ENCODE measurements at regions not wholly inside any gene's neighbourhood (a gene's known extent, or its start where the extent isn't known, plus 50 kb on each side); places are given as distances from the start of the nearest gene placed in this dataset.

DNA sequence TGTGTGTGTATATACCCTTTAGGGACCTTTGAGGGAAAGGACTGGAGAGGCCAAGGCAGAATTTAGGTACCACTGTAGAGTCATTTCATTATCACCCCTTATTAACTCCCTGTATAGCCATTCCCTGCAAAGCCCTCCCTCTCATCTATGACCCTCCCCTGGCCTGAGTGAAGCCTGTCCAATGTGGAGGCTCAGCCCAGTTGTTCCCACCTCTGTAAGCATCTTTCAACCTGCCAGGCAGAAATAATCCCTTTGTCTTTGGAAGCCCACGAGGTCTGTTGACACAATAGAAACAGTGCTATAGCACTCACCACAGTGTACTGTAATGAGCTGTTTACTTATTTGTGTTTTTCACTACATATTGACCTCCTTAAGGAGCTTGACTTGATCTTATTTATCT, 88.5 kb upstream of the SEMA6A start:
- TF ChIP-seq, protein P1, sequence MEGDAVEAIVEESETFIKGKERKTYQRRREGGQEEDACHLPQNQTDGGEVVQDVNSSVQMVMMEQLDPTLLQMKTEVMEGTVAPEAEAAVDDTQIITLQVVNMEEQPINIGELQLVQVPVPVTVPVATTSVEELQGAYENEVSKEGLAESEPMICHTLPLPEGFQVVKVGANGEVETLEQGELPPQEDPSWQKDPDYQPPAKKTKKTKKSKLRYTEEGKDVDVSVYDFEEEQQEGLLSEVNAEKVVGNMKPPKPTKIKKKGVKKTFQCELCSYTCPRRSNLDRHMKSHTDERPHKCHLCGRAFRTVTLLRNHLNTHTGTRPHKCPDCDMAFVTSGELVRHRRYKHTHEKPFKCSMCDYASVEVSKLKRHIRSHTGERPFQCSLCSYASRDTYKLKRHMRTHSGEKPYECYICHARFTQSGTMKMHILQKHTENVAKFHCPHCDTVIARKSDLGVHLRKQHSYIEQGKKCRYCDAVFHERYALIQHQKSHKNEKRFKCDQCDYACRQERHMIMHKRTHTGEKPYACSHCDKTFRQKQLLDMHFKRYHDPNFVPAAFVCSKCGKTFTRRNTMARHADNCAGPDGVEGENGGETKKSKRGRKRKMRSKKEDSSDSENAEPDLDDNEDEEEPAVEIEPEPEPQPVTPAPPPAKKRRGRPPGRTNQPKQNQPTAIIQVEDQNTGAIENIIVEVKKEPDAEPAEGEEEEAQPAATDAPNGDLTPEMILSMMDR (IDR thresholded peaks at IDR 0.05; ENCODE audit: low read length, missing control alignments) = no peak
- no peak overlapping the region for H3K4me3 ChIP-seq (replicated peaks; ENCODE audit: low read depth, low read length)
- no peak for DNase-seq (ENCODE audit: low read depth)

DNA sequence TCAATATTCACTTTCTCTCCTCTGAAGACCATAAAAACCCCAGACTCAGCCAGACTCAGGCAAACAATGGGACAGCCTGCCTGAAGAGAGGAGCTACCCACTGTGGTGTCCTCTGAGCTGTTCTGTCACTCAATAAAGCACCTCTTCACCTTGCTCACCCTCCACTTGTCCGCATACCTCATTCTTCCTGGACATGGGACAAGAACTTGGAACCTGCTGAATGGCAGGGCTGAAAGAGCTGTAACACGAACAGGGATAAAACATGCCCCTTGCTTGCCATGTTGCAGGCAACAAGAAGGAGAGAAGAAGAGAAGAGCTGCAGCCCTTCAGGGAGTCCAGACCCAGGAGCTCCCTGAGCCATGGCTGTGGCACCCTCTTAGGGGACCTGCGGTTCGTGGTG, 86.8 kb upstream of the SEMA6A start:
- TF ChIP-seq, protein P1 (IDR thresholded peaks at IDR 0.05; ENCODE audit: low read length, missing control alignments) = no peak
- no peak overlapping the region for H3K4me3 ChIP-seq (replicated peaks; ENCODE audit: low read depth, low read length)
- no peak for DNase-seq (ENCODE audit: low read depth)

DNA sequence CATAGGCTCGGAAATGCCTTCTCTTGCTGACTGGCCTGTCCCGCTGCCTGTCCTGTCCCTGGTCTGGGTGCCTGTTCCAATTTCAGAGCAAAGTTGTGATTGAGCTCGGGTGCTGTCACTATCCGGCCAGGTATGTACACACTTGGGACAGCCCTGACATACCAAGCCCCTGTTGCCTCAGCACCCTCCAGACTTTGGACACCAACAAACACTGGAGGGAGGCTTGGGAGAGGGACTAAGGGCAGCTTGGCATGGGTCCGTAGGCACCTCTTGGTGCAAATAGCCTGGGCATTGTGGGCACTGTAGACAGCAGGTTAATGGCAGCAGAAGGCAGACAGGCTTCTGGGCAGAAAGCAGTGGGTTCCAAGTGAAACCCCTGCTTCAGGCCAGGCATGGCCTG, 86.3 kb upstream of the SEMA6A start:
- DNase-seq (ENCODE audit: low read depth) = no peak
- TF ChIP-seq, protein P1 (IDR thresholded peaks at IDR 0.05; ENCODE audit: low read length, missing control alignments) = no peak
- H3K4me3 ChIP-seq (replicated peaks; ENCODE audit: low read depth, low read length) = no peak overlapping the region

DNA sequence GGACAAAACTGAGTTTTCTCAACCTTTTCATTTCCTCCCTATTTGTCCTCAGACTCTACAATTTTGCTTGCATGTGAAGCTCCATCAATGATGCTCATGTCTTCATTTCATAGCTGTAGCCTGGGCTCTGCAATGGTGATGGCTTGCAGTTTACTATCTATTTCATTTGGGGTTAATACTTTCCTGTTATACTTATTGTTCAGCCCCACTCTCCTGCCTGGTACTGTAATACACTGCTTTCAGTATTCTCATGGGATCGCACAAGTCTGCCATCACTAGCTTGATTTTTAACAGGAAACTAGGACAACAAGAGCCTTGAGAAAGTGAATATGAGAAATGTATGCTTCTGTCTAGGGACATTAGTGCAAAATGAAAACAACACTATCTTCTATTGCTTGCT, 84.2 kb upstream of the SEMA6A start:
- TF ChIP-seq, protein P1 (IDR thresholded peaks at IDR 0.05; ENCODE audit: low read length, missing control alignments) = no peak
- no peak overlapping the region for H3K4me3 ChIP-seq (replicated peaks; ENCODE audit: low read depth, low read length)
- no peak for DNase-seq (ENCODE audit: low read depth)

DNA sequence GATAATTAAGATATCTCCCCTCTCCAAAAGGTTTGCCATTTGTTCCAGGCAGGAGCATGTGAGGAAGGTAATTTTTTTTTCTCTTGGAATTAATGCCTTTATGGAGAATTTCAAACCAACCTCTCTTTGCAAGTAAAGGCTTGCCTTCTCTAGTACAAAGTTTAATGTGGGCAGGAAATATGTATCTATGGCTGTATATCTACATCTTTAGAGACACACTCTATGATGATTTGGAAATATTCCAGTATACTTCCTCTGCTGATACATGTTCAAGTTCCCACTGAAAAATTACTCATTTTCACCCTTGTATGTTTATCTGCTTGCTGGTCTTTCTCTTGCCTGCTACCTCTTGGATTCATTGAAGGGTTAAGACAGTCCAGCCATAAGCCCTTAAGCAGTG, 83.5 kb upstream of the SEMA6A start:
- no peak overlapping the region for H3K4me3 ChIP-seq (replicated peaks; ENCODE audit: low read depth, low read length)
- DNase-seq (ENCODE audit: low read depth) = no peak
- TF ChIP-seq, protein P1 (IDR thresholded peaks at IDR 0.05; ENCODE audit: low read length, missing control alignments) = no peak

DNA sequence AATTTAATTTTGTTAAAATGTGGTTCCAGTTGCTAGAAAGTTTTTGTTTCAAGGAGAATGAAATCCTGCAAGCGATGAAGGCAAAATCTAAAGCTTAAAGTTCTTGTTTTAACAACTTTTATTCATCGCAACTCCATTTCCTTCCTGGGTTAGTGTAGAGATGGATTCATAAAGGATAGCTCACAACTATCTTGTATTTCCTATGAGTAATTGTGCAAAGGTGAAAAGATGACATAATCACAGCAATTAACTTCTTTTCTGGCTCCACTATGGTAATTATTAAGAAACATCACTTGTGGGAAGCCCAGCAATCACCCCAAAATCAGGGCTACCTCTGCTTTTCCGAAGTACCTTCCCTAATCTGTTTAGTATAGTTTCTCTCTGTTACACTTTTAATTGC, 80.8 kb upstream of the SEMA6A start:
- no peak for DNase-seq (ENCODE audit: low read depth)
- TF ChIP-seq, protein P1 (IDR thresholded peaks at IDR 0.05; ENCODE audit: low read length, missing control alignments) = no peak
- no peak overlapping the region for H3K4me3 ChIP-seq (replicated peaks; ENCODE audit: low read depth, low read length)

DNA sequence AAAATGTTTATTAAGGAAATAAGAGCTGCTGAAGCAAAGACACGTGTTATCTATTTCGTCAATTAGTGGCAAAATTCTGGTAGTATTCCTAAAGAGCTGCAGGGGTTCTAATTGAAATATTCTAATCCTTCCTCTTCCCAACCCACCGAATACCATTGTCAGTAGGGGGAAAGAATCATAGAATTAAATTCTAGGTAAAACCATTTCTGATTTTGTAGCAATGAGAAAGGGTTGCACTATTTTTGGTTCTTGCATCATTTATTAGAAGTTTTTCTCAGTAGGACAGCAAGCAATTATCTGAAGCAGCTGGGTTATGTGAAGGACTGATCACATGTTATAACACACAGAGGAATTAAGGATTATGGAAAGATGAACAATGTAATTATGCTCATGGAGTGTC, 80.3 kb upstream of the SEMA6A start:
- no peak overlapping the region for H3K4me3 ChIP-seq (replicated peaks; ENCODE audit: low read depth, low read length)
- DNase-seq (ENCODE audit: low read depth) = no peak
- TF ChIP-seq, protein P1 (IDR thresholded peaks at IDR 0.05; ENCODE audit: low read length, missing control alignments) = no peak
